Astrocyte (in vitro differentiated cells and primary cell): ENCODE measurements at regions not wholly inside any gene's neighbourhood (a gene's known extent, or its start where the extent isn't known, plus 50 kb on each side); places are given as distances from the start of the nearest gene placed in this dataset.
A peak's percentile ranks its signal among the peaks of the same experiment; 100 is the strongest.

Experiments used
- DNase-seq: peaks from one replicate; pipeline ENCODE4 v3.0.0-alpha.2; 2010; ENCODE audit warnings: low read depth
- FAIRE-seq: peaks from 2 replicates; lab custom pipeline; 2011; peaks lifted over from hg19 to GRCh38; lab: Jason Lieb, UNC
- H2AFZ ChIP-seq: 2 replicates; pipeline ENCODE4 v1.6.0; 2012; ENCODE audit warnings: low read depth, low read length, inconsistent platforms
- H3K27ac ChIP-seq: 2 replicates; pipeline ENCODE4 v1.5.1; 2011; ENCODE audit warnings: low read depth, low read length, inconsistent platforms
- H3K27me3 ChIP-seq: 2 replicates; pipeline ENCODE4 v1.6.0; 2011; ENCODE audit warnings: low read length, inconsistent platforms; ENCODE audit not compliant: insufficient read depth
- H3K36me3 ChIP-seq: 2 replicates; pipeline ENCODE4 v1.5.1; 2011; ENCODE audit warnings: low read length, inconsistent platforms; ENCODE audit not compliant: insufficient read depth
- H3K4me1 ChIP-seq: 2 replicates; pipeline ENCODE4 v1.5.1; 2011; ENCODE audit warnings: low read length, inconsistent platforms; ENCODE audit not compliant: insufficient read depth
- H3K4me2 ChIP-seq: 2 replicates; pipeline ENCODE4 v1.6.0; 2012; ENCODE audit warnings: low read length, inconsistent platforms
- H3K4me3 ChIP-seq: 2 replicates; pipeline ENCODE4 v1.5.1; 2011; ENCODE audit warnings: low read depth, mild to moderate bottlenecking, low read length, inconsistent platforms; ENCODE audit not compliant: insufficient read depth
- H3K79me2 ChIP-seq: 2 replicates; pipeline ENCODE4 v1.6.0; 2012; ENCODE audit warnings: mild to moderate bottlenecking, low read length, inconsistent platforms; ENCODE audit not compliant: insufficient read depth
- H3K9ac ChIP-seq: 2 replicates; pipeline ENCODE4 v1.6.0; 2012; ENCODE audit warnings: mild to moderate bottlenecking, low read length, inconsistent platforms
- H3K9me3 ChIP-seq: 2 replicates; pipeline ENCODE4 v1.5.1; 2012; ENCODE audit warnings: low read depth, mild to moderate bottlenecking, low read length, inconsistent platforms; ENCODE audit not compliant: insufficient read depth
- H4K20me1 ChIP-seq: 2 replicates; pipeline ENCODE4 v1.6.0; 2012; ENCODE audit warnings: low read length, inconsistent platforms; ENCODE audit not compliant: insufficient read depth
- H3K27ac Mint-ChIP-seq: one replicate; pipeline ENCODE4 v1.8.0; 2021; ENCODE audit warnings: mild to moderate bottlenecking, mixed read lengths; ENCODE audit not compliant: unreplicated experiment
- H3K27me3 Mint-ChIP-seq: one replicate; pipeline ENCODE4 v1.8.0; 2021; ENCODE audit warnings: low read depth, mixed read lengths; ENCODE audit not compliant: unreplicated experiment
- H3K36me3 Mint-ChIP-seq: one replicate; pipeline ENCODE4 v1.8.0; 2021; ENCODE audit warnings: low read depth, mixed read lengths; ENCODE audit not compliant: unreplicated experiment
- H3K4me1 Mint-ChIP-seq: one replicate; pipeline ENCODE4 v1.8.0; 2021; ENCODE audit warnings: low read depth, mixed read lengths; ENCODE audit not compliant: unreplicated experiment
- H3K4me3 Mint-ChIP-seq: one replicate; pipeline ENCODE4 v1.8.0; 2021; ENCODE audit warnings: mild to moderate bottlenecking, moderate library complexity, mixed read lengths; ENCODE audit not compliant: unreplicated experiment
- H3K9me3 Mint-ChIP-seq: one replicate; pipeline ENCODE4 v1.8.0; 2021; ENCODE audit warnings: mild to moderate bottlenecking, mixed read lengths; ENCODE audit not compliant: unreplicated experiment
- EZH2 ChIP-seq: IDR thresholded peaks from 2 replicates; pipeline ENCODE4 v1.6.1; 2012; ENCODE audit warnings: mild to moderate bottlenecking, low read length, inconsistent platforms; ENCODE audit not compliant: insufficient read depth
- TF ChIP-seq, protein P1 (sequence below): IDR thresholded peaks from 2 replicates; pipeline ENCODE4 v1.5.1; 2011; ENCODE audit warnings: low read depth, mild to moderate bottlenecking, inconsistent platforms, low read length, moderate library complexity; ENCODE audit not compliant: insufficient read depth

DNA sequence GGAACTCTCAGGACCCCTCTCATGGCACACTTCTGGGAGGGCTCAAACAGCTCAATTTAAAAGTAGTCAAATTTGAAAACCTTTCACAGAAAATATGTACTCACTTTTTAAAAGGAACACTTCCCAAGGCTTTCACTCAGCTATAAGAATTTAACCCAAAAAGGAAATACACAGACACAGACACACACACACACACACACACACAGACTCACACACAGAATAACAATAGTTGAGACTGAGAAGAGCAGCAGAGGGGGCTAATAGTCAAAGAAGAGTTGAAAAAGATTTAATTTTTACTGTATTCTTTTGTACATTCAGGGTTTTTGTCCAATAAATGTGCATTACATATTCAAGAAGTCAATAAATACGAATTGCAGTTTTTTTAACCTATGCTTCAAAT, 211.4 kb downstream of the HACE1 start:
- Histone ChIP-seq H3K4me2 (no peak overlapping the region), H4K20me1 (no peaks in the 10 kb centered on the region), H3K36me3 (no peaks in the 10 kb centered on the region), H3K27ac (no peak overlapping the region), H3K79me2 (no peaks in the 10 kb centered on the region), H3K4me3 (no peak overlapping the region), H2AFZ (no peak overlapping the region), H3K9me3 (no peaks in the 10 kb centered on the region), H3K27me3 (no peaks in the 10 kb centered on the region), H3K9ac (no peak overlapping the region), H3K4me1 (no peaks in the 10 kb centered on the region)
- Mint-ChIP-seq H3K4me1 (no peaks in the 10 kb centered on the region), H3K9me3 (no peaks in the 10 kb centered on the region), H3K36me3 (no peaks in the 10 kb centered on the region), H3K27me3 (no peaks in the 10 kb centered on the region), H3K4me3 (no peak overlapping the region), H3K27ac (no peak overlapping the region)
- DNase-seq (no peak), FAIRE-seq (no peak)
- TF ChIP-seq, protein P1, sequence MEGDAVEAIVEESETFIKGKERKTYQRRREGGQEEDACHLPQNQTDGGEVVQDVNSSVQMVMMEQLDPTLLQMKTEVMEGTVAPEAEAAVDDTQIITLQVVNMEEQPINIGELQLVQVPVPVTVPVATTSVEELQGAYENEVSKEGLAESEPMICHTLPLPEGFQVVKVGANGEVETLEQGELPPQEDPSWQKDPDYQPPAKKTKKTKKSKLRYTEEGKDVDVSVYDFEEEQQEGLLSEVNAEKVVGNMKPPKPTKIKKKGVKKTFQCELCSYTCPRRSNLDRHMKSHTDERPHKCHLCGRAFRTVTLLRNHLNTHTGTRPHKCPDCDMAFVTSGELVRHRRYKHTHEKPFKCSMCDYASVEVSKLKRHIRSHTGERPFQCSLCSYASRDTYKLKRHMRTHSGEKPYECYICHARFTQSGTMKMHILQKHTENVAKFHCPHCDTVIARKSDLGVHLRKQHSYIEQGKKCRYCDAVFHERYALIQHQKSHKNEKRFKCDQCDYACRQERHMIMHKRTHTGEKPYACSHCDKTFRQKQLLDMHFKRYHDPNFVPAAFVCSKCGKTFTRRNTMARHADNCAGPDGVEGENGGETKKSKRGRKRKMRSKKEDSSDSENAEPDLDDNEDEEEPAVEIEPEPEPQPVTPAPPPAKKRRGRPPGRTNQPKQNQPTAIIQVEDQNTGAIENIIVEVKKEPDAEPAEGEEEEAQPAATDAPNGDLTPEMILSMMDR: no peak
- no peak for TF ChIP-seq EZH2

DNA sequence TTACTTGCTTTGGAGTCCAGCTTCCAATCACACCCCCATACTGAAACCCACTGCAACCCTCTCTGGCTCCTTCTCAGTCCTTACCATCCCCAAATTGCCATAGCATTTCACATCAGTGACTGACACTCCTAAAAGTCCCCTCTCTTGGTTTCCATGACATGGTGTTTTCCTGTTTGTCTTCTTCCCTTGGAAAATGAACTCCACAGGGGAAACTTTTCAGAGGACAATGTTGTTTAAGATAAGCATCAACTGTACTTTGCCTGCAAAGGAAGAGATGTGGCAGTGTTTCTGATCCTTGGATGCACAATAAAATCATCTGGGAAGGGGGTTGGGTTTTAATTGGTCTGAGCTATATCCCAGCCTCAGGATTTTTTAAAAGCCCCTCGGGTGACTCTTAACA, 214.9 kb downstream of the HACE1 start:
- peaks cover 8% of the 10 kb centered on the region for H3K4me1 Mint-ChIP-seq
- Histone ChIP-seq H3K4me1 (no peaks in the 10 kb centered on the region), H3K27ac (no peak overlapping the region), H3K27me3 (no peaks in the 10 kb centered on the region), H2AFZ (no peak overlapping the region), H3K4me3 (no peak overlapping the region), H3K79me2 (no peaks in the 10 kb centered on the region), H3K4me2 (no peak overlapping the region), H3K9ac (no peak overlapping the region), H4K20me1 (no peaks in the 10 kb centered on the region), H3K36me3 (no peaks in the 10 kb centered on the region), H3K9me3 (no peaks in the 10 kb centered on the region)
- FAIRE-seq (no peak), DNase-seq (no peak)
- H3K9me3 Mint-ChIP-seq: no peaks in the 10 kb centered on the region
- no peak overlapping the region for H3K4me3 Mint-ChIP-seq
- H3K27me3 Mint-ChIP-seq: no peaks in the 10 kb centered on the region
- H3K27ac Mint-ChIP-seq: no peak overlapping the region
- H3K36me3 Mint-ChIP-seq: no peaks in the 10 kb centered on the region
- TF ChIP-seq, protein P1: no peak
- TF ChIP-seq EZH2: no peak

DNA sequence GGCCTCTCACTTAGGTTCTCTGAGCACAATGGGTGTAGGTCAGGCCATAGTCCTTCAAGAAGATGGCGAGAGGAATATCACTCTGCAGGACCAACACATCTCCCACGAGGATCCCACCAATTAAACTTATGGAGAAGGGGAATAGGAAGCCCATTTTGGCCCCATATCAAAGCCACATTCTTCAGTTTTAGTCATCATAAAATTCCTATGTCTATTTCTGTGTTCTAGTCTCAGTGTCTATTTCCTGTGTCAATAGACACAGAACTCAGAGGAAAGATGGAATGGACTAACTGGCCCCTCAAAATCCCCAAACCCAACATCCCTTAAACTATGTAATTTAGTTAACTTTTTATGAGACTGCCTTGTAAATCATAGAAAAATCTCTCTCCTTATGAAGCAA, 216.8 kb downstream of the HACE1 start:
- no peak overlapping the region for H3K9ac ChIP-seq
- H3K27me3 Mint-ChIP-seq: no peaks in the 10 kb centered on the region
- no peaks in the 10 kb centered on the region for H3K36me3 ChIP-seq
- H3K36me3 Mint-ChIP-seq: no peaks in the 10 kb centered on the region
- H3K4me3 Mint-ChIP-seq: no peak overlapping the region
- H3K4me3 ChIP-seq: no peak overlapping the region
- H3K9me3 ChIP-seq: no peaks in the 10 kb centered on the region
- no peaks in the 10 kb centered on the region for H4K20me1 ChIP-seq
- H3K9me3 Mint-ChIP-seq: no peaks in the 10 kb centered on the region
- H3K27me3 ChIP-seq: no peaks in the 10 kb centered on the region
- peak; percentile 54 for FAIRE-seq
- TF ChIP-seq, protein P1: no peak
- no peak for TF ChIP-seq EZH2
- no peaks in the 10 kb centered on the region for H3K79me2 ChIP-seq
- H3K4me2 ChIP-seq: peak overlapping the region; percentile 18
- H3K4me1 Mint-ChIP-seq: peaks cover 8% of the 10 kb centered on the region
- H3K4me1 ChIP-seq: no peaks in the 10 kb centered on the region
- DNase-seq: peak; percentile 29
- H2AFZ ChIP-seq: no peak overlapping the region
- H3K27ac ChIP-seq: no peak overlapping the region
- no peak overlapping the region for H3K27ac Mint-ChIP-seq
